Limb (tissue), 2 donors: ENCODE measurements at regions not wholly inside any gene's neighbourhood (a gene's known extent, or its start where the extent isn't known, plus 50 kb on each side); places are given as distances from the start of the nearest gene placed in this dataset.
"Not testable (repeated sequence)": the region's sequence is repeated elsewhere in the genome, so short reads cannot be mapped to it uniquely, and the experiment has no call there.

Source experiments
- DNase-seq, 2 donors: peaks; one replicate each; pipeline ENCODE4 v3.0.0-alpha.2; 2016; ENCODE audit errors: extremely low spot score in 2 of 2

DNA sequence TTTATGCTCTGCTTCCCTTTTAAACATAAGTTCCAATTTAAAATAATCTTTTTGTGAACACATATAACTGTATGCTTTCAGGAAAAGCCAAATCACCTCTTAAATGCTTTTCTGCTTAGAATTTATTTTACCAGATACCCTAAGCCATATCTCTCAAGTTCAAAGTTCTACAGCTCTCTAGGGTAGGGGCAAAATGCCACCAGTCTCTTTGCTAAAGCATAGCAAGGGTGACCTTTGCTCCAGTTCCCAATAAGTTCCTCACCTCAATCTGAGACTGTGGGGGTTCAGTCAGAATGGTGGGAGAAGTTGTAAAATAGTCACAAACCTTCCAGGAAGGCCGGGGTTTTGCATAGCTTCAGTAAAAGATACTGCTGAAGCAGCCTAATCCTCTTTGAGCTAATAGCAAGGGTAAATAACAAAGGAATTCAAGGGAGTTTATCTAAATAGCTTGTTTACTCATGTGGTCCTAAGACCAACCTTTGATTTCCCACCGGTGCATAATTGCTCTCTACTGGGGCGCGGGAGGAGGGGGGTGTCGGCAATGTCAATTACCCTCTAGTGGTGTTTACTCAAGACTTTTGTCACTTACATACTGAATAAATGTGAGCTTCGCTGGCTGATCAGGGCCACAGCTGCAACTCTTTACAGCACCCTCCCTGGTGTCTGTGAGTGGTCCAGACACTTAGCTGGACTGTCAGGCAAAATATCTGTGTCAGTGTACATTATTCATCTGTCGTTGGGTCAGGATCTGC lies 1376.2 kb downstream of the NCAM2 start:
- no peak for DNase-seq

DNA sequence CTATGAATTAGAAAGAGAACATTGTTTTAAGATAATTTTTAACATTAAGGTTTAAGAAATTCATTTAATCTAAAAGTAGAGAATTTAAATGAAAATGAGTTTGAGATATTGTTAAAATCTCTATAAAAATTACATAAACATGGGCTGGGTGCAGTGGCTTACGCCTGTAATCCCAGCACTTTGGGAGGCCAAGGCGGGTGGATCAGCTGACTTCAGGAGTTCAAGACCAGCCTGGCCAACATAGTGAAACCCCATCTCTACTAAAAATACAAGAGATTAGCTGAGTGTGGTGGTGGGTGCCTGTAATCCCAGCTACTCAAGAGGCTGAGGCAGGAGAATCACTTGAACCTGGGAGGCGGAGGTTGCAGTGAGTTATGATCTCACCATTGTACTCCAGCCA lies 1379.6 kb downstream of the NCAM2 start:
- DNase-seq = not testable (repeated sequence)

DNA sequence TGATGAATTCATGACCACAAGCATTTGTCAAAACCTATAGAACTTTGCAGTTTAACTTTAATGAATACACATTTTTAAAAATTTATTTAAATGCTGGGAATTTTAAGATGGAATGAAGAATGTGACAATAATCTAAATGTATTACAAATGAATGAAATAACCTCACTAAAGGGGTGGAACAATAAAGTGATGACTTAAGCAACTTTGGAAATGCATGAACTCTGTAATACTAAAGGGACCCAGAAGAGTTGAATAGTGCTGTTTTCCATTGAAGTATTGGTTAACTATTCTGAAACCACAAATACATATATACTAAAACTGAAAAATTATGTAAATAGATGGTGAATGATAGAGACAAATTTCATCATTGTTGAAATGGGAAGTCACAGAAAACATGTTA lies 1395.1 kb downstream of the NCAM2 start:
- no peak for DNase-seq

DNA sequence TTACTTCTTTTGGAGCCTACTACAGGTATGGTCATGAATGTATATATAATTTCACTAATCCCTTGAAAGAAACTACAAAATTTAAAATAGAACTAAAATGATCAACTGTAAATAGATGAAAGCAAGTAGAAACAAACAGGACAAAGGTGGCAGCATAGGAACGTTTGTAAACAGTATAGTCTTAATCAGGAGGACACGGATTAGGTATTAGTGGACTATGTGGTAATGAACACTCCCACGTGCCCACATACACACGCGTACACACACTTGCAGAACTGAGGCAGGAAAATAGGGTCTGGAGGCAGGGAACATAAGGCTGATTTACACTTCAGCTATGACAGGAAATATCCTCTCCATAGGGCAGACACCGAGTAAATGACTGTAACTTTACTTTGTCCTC lies 1397.8 kb downstream of the NCAM2 start:
- no peak for DNase-seq

DNA sequence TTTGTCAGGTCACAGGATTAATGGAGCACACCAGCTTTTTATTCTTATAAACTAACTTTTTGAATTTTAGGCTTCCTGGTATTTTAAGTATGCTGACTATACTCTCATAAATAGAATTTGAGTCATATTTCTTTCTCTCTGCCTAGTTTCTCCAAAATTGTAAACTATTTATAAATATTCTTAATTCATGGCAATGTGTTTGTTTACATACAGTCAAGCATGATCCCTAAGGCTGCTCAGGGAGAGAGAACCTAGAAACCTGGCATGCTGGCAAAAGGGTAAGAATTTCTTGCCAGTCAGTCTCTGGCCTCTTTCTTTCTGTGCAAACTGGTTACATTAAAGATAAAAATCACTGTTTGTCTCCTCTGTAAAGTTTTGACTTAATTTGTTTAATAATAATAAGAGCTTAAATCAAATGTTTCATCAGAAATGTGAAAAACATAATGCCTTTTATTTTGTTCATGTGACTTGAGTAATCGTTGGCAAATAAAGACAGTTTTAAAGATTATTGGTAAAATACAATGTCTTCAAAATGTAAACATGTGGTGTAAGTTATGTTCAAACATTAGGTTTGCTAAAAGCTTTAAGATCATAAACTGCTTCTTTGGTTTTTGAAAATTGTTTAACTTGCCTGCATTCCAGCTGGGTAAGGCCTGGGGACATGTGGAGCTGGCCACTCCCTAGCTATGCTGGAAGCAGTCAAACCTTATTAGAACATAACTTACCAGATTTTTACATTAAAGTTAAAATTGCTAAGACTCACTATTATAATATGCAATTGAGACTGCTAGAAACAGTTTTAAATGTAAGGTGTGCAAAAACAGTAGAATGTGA lies 1401.7 kb downstream of the NCAM2 start:
- no peak for DNase-seq

DNA sequence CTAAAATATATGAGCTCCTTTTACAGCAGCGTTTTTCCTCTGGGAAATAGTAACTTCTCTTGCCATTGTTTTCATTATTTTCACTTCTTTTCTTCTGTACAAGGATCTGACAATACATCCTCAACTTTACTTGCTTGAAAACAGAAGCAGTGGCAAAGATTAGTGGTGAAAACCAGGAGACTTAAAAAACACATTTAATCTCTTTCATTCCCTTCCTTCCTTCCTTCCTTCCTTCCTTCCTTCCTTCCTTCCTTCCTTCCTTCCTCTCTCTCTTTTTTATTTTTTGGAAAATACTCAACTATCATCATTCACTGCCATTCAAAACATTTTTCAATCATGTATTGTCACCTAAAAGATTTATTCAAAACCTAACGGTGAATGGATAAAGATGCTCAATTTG lies 1411.4 kb downstream of the NCAM2 start:
- DNase-seq = no peak

DNA sequence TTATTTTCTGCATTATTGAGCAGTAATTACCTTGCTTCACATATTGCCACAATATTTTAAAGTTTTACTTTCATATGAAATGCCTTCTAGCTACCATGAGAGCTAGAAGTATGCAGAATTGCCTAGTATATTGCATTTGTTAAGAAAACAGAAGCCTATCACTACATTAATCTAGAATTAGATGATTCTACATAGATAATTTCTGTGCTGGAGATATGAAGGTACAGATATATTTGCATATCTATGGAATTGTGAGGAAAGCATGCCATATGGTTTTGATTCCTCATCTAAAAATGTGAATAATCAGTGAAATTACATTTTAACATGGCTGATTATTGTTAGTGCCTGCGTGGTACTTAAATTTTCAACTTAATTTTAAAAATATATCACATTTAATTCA lies 1418.3 kb downstream of the NCAM2 start:
- DNase-seq = no peak

DNA sequence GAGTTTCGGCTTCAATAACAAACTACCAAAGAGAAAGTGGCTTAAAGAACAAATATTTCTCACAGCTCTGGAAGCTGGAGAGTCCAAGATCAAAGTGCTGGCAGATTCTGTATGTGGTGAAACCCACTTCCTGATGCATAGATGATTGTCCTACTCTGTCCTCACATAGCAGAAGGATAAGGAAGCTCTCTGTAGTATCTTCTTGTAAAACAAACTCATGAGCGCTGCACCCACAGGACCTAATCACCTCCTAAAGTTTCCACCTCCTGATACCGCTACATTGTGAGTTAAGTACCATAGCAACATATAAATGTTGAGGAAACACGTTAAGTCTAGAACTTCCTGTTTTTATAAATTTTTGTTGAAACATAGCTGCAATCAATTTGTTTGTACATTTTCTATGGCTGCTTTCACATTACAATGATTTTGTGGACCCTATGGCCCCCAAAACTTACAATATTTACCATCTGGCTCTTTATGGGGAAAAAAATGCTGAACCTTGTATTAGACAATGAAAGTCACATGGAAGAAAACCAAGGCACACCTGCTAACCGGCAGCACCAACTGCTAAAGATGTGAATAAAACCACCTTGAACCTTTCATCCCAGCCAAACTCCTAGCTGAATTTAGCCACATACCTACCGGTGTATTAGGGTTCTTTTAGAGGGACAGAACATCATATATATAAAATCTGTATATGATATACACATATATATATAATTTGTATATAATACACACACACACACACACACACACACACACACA lies 1423.4 kb downstream of the NCAM2 start:
- DNase-seq = no peak

DNA sequence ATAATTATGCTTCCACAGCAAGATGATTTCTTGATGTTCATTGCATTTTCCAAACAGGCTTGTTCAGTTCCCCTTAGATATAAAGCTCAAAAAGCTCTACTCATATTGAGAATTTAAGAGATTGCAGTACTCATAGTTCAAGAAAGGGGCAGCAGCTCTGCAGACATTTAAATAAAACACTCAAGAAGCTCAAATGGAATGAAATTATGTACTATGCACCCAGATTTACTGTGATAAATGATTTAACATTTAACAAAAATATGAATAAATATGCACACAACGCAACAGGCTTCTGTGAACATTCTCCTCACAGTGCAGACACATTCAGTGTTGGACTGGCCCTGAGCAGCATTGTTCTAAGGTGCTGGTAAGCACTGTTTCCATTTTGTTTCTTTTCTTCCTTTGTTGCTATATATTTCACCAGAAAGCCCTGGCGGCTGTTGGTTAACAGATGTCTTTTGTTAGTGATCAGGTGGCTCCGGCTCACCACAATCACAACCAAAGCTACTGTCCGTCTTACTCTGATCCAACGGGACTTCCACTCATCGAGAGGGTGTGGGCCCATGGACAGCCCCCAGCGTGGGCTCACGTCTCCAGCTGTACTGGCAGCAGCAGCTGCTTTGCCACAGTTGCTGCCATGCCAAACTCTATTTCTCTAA lies 1440.3 kb downstream of the NCAM2 start:
- DNase-seq = no peak

DNA sequence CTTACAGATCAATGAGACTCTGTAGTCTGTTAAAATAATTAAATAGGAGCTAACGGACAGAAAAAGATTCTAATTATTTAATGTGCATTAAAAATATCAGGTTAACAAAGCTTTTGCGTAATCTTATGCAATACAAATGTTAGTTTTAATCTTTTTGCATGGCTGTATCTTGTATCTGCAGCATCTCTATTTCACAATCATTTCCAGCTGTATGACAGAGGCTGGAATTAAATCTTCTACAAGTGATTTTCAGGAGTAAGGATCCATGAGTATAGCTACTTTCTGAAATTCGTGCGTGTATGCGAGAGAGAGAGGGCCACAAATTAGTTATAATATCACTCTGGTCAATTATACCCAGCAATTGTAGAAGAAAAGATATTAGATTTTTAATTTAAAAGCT lies 1446.8 kb downstream of the NCAM2 start:
- no peak for DNase-seq

DNA sequence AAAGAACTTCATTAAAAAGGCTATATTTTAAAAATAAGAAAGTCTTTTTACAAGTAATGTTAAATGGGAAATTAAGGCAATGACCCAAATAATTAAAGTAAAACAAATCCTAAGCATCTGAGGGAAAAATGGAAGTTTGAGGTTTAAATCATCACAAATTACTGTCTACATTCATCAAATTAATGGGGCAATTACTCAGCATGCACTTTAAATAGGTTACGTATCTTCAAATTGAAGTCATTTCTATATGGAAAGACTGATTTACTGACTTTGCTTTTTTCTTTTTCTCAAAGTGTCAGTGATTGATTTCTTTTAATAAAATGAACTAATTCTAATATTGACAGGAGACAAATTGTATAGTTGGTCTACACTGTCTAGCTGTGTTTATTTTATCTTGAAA lies 1452.3 kb downstream of the NCAM2 start:
- no peak for DNase-seq

DNA sequence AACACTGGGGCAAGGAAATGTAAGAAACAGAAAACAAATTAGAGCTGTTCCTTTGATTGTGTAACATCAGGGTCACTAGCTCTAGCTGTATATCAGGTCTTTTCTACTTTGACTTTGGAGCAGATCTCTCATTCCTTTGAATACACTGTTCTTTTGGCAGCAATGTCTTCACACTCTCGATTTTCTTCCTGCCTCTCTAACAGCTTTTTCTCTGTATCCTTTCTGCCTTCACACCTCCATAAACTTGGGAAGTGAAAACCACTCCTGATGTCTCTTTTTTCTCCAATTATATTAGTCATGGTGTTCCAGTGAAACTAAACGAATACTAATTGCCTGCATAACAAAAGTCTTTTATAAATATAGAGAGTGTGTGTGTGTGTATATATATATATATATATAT lies 1458.0 kb downstream of the NCAM2 start:
- DNase-seq = no peak

DNA sequence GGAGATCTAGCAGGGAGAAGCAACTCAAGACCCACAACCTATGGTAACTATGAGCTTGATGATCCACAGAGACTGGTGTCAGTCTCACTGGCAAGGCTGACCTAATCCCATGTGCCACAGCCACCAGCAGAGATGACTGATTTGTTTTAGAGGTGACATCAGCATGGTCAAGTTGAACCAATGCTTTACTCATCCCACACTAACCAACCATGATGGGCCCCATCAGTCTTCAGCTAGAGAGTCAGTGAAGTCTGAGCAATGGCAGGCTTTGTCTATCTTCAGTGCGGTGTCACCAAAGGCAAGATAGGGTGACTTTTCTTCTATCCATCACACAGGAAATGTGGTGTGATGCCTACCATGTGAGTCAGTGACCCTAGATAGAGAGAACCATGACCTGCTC lies 1470.7 kb downstream of the NCAM2 start:
- DNase-seq = no peak

DNA sequence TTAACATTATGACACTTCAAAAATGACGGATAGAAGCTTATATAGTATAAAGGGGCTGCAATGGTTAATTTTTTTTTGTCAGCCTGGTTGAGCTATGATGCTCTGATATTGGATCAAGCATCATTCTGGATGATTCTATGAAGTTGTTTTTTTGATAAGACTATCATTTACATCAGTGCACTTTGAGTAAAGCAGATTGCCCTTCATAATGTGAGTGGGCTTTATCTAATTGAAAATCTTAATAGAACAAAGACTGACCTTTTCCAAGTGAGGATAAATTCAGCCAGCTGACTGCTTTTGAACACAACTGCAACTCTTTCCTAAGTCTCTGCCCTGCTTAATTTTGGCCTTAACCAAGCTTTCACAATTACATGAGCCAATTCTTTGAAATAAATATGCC lies 1476.2 kb downstream of the NCAM2 start:
- no peak for DNase-seq

DNA sequence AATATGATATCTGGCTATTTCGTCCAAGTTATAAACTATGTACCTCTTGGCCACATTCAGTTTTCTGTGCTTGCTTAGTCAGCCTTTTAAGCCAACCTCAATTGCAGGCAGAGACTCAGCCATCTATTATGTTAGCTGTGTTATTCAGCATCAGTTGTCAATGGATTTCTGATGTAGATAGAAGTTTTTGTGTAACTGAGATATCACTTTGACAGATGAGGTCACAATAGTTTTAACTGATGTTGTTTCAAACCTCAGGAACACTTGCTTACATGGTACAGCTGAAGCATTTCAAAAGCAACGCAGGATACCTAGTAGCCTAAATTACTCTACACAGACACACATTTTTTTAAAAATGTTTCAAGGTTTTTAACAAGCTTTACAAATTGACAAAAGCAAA lies 1478.0 kb downstream of the NCAM2 start:
- no peak for DNase-seq

DNA sequence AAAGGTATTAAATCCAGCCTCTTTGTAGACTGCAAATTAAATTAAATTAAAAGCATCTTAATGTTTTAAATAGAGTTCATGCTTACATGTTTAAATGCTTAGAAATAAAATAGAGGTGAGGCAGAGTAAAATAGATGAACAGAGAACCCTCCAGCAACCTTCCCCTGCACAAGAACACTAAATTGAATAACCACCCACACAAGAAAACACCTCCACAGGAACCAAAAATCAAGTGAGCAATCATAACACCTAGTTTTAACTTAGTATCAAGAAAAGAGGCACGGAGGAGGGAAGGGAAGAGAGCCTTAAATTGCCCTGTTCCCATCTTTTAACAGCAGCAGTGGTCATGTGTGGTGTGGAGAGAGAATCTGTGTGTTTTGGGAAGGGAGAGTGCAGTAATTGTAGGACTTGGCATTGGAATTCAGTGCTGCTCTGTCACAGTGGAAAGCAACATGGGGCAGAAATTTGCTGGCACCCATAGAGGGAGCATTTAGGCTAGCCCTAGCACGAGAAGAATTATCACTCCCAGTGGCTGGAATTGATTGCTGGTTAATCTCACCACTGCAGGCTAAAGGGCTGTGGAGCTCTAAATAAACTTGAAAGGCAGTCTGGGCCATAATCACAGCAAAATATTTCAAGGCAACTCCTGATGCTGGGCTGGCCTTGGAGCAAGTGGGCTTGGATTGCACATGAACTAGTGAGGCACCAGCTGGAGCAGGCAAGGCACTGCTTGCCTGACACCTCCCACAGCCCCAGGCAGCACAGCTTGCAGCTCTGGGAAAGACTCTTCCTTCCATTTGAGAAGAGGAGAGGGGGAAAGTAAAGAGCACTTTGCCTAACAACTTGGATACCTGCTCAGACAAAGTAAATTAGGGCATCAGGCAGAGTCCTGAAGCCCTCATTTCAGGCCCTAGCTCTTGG lies 1478.8 kb downstream of the NCAM2 start:
- no peak for DNase-seq

DNA sequence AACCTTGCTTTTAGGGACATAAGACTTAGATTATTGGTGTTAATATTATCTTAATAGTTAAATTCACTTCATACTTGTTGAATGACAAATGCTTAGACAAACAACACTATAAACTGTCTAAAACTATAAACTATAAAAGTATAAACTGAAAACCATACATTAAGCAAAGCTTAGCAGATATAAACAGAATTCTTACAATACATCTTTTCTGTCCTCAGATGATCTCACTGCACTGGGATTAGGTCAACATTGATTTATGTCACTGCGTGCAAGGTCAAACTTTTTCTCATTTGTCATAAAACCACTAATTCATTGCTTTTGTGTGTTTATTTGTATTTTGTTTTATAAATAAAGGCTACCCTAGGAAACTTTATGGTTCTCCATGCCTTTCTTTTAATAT lies 1491.8 kb downstream of the NCAM2 start:
- no peak for DNase-seq

DNA sequence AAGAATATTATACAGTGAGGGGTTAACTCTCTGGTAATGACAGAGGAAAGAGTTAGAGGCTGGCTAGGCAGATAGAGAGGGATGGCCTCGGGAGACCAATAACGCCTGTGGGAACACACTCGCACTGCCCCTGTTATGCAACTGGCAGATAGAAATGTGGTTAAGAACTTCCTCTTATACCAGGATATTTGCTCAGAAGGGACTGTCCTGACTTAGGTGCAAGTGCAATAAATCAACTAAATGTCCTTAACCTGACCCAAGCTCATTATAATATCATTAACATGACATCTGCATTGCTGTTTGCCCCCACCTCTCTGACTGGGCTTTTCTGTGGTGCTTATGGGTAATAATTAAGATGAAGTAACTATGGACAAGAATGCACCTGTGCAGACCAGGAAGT lies 1518.0 kb downstream of the NCAM2 start:
- DNase-seq = no peak

DNA sequence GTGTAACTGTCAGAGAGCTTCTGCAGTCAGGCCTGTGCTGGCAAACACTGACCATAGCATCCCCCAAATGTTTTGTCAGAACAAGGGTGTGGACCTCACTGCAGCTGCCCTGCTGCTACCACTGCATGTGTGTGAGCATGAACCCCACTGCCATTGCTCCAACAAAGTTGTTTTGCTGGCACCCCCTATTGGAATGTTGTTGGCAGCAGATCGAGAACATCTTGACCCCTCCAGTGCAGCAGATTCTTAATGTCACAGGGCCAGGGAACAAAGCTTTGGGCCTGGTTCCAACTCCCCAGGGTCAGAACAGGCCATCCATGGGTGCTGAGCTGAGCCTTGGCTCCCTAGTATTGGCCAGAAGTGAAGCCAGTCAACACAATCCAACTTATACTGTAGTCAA lies 1537.4 kb downstream of the NCAM2 start:
- no peak for DNase-seq

DNA sequence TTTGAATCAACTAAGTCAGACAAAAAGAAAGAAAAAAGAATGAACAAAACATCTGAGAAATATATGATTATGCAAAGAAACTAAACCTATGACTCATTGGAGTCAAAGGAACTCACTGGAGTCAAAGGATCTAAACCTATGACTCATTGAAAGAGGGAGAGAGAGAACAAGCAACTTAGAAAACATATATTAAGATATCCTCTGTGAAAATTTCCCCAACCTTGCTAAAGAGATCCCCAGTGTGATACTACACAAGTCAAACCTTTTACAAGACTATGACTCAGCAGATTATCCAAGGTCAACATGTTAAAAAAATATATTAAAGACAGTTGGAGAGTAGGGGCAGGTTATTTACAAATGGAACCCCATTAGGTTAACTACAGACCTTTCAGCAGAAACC lies 1538.3 kb downstream of the NCAM2 start:
- DNase-seq = no peak

DNA sequence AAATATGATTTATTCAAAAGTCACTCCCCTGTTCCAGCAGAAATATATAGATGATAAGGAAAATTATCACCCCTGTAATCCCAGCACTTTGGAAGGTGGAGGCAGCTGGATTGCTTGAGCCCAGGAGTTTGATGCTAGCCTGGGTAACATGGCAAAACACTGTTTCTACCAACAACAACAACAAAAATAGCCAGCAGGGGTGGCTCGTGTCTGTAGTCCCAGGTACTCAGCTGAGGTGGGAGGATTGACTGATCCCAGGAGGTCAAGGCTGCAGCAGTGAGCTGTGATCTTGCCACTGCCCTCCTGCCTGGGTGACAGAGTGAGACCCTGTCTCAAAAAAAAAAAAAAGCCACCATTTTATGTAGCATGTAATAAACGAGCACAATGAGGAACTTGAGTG lies 1546.5 kb downstream of the NCAM2 start:
- no peak for DNase-seq
